SU-DHL-6 (cell line): ENCODE measurements at regions not wholly inside any gene's neighbourhood (a gene's known extent, or its start where the extent isn't known, plus 50 kb on each side); places are given as distances from the start of the nearest gene placed in this dataset.

ENCODE experiments used
- H2AFZ ChIP-seq: fragments of 200-600 bp; sonication (generic); 2 replicates; pipeline ENCODE4 v1.6.1; 2014; ENCODE audit warnings: low read depth, mild to moderate bottlenecking, moderate library complexity, mixed read lengths, antibody characterized with exemption, low read length; ENCODE audit not compliant: severe bottlenecking
- H3F3A ChIP-seq: fragments of 200-600 bp; shearing (Covaris generic); 2 replicates; pipeline ENCODE4 v1.6.0; 2016; ENCODE audit warnings: antibody characterized with exemption, mild to moderate bottlenecking; ENCODE audit not compliant: insufficient read depth
- H3K27ac ChIP-seq: fragments of 200-600 bp; sonication (generic); 2 replicates; pipeline ENCODE4 v1.5.1; 2016; ENCODE audit warnings: low read depth, mild to moderate bottlenecking, low read length, moderate library complexity, mixed read lengths
- H3K27me3 ChIP-seq: fragments of 200-600 bp; sonication (generic), shearing (Covaris generic); 2 replicates; pipeline ENCODE4 v1.6.0; 2014; ENCODE audit warnings: mild to moderate bottlenecking, low read length
- H3K36me3 ChIP-seq: fragments of 200-600 bp; sonication (generic); 2 replicates; pipeline ENCODE4 v1.6.1; 2014; ENCODE audit warnings: mild to moderate bottlenecking, low read length, mixed read lengths
- H3K4me2 ChIP-seq: fragments of 300-600, 200-600 bp; shearing (Covaris generic), sonication (generic); 2 replicates; pipeline ENCODE4 v1.6.0; 2014; ENCODE audit warnings: low read length, low read depth, mild to moderate bottlenecking; ENCODE audit not compliant: poor library complexity, severe bottlenecking
- H3K4me3 ChIP-seq: fragments of 200-600 bp; sonication (generic); 2 replicates; pipeline ENCODE4 v1.5.1; 2014; ENCODE audit warnings: antibody characterized with exemption, low read length, mild to moderate bottlenecking, mixed read lengths; ENCODE audit not compliant: insufficient read depth, poor library complexity, severe bottlenecking
- H3K79me2 ChIP-seq: fragments of 200-600 bp; sonication (generic); 2 replicates; pipeline ENCODE4 v1.6.1; 2014; ENCODE audit warnings: mild to moderate bottlenecking, low read length, moderate library complexity; ENCODE audit not compliant: insufficient read depth
- H3K9ac ChIP-seq: fragments of 200-600 bp; sonication (generic); 2 replicates; pipeline ENCODE4 v1.7.0; 2014; ENCODE audit warnings: mild to moderate bottlenecking, low read length
- H3K9me2 ChIP-seq: fragments of 200-600 bp; sonication (generic); replicated peaks from 2 replicates; pipeline ENCODE4 v1.6.1; 2014; ENCODE audit warnings: low read length; ENCODE audit not compliant: insufficient read depth
- H3K9me3 ChIP-seq: fragments of 200-600 bp; sonication (generic); 2 replicates; pipeline ENCODE4 v1.6.1; 2014; ENCODE audit warnings: low read length, mixed read lengths; ENCODE audit not compliant: insufficient read depth
- H4K20me1 ChIP-seq: fragments of 200-600 bp; sonication (generic); 2 replicates; pipeline ENCODE4 v1.6.1; 2014; ENCODE audit warnings: low read depth, mild to moderate bottlenecking, antibody characterized with exemption, low read length, moderate library complexity, mixed read lengths
- EZH2phosphoT487 ChIP-seq: fragments of 200-600 bp; sonication (generic), shearing (Covaris generic); conservative IDR thresholded peaks from 2 replicates; pipeline ENCODE4 v1.6.1; 2018; ENCODE audit warnings: mild to moderate bottlenecking, antibody characterized with exemption, low read length, moderate library complexity, mixed read lengths
- TF ChIP-seq, protein P1 (sequence below): fragments of 200-600 bp; sonication (generic); IDR thresholded peaks from one replicate; pipeline ENCODE4 v1.5.1; 2017; ENCODE audit warnings: antibody characterized with exemption, mild to moderate bottlenecking, low read length, moderate library complexity; ENCODE audit not compliant: insufficient read depth, poor library complexity, severe bottlenecking

DNA sequence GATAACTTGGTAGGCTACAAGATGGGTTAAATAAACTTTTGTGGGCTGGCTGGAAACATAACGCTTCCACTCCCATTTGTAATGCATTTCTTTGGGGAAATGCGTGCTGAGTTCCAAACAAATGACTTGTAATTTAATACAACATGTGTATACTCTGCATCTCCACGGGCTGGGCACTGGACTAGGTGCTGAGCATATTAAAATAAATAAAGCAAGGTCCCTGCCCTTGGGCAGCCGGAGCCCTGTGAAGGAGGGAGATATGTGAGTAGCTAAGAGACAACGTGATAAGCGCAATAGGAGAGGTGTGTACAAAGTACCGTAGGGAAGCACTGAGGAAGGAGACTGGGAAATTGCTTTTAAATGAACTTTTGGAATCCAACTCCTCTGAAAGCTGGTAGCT lies 147.2 kb upstream of the RBPJ start:
- H3K27me3 ChIP-seq = no peaks in the 10 kb centered on the region

DNA sequence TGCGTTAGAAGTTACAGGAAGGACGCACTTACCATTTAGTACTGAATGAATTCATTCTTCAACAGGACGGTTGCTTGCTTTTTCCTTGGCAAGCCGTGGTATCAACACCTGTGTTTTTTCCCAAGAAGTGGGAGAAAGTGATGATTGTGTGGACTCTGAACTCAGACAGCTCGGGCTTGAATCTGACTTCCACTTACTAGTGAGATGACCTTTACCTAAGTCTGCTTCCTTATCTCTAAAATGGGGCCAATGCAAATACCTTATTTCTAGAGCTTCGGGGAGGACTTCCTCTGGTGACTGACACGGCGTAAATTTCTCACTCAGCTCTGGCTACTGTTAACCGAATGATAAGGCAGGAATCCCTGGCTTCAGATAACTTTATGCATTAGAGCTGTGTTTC lies 146.8 kb upstream of the RBPJ start:
- Histone ChIP-seq H3K79me2 (no peaks in the 10 kb centered on the region), H3K27ac (no peak overlapping the region), H3K9me3 (no peaks in the 10 kb centered on the region), H3F3A (no peaks in the 10 kb centered on the region), H3K9ac (no peak overlapping the region), H3K4me2 (no peak overlapping the region), H3K4me3 (no peak overlapping the region), H4K20me1 (no peaks in the 10 kb centered on the region), H3K36me3 (no peaks in the 10 kb centered on the region), H3K9me2 (no peaks in the 10 kb centered on the region), H2AFZ (no peak overlapping the region), H3K27me3 (no peaks in the 10 kb centered on the region)
- TF ChIP-seq, protein P1, sequence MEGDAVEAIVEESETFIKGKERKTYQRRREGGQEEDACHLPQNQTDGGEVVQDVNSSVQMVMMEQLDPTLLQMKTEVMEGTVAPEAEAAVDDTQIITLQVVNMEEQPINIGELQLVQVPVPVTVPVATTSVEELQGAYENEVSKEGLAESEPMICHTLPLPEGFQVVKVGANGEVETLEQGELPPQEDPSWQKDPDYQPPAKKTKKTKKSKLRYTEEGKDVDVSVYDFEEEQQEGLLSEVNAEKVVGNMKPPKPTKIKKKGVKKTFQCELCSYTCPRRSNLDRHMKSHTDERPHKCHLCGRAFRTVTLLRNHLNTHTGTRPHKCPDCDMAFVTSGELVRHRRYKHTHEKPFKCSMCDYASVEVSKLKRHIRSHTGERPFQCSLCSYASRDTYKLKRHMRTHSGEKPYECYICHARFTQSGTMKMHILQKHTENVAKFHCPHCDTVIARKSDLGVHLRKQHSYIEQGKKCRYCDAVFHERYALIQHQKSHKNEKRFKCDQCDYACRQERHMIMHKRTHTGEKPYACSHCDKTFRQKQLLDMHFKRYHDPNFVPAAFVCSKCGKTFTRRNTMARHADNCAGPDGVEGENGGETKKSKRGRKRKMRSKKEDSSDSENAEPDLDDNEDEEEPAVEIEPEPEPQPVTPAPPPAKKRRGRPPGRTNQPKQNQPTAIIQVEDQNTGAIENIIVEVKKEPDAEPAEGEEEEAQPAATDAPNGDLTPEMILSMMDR = no peak
- TF ChIP-seq EZH2phosphoT487 = no peak

More for the DNA sequence above, 147.2 kb upstream of the RBPJ start:
- H3K9ac ChIP-seq = no peak overlapping the region
- no peaks in the 10 kb centered on the region for H3F3A ChIP-seq
- H3K9me2 ChIP-seq = no peaks in the 10 kb centered on the region
- H3K4me3 ChIP-seq = no peak overlapping the region
- no peak overlapping the region for H3K4me2 ChIP-seq
- no peaks in the 10 kb centered on the region for H3K79me2 ChIP-seq
- no peak overlapping the region for H2AFZ ChIP-seq
- no peak for TF ChIP-seq EZH2phosphoT487
- TF ChIP-seq, protein P1 = no peak
- no peaks in the 10 kb centered on the region for H3K36me3 ChIP-seq
- H3K9me3 ChIP-seq = no peaks in the 10 kb centered on the region
- H3K27ac ChIP-seq = no peak overlapping the region
- H4K20me1 ChIP-seq = no peaks in the 10 kb centered on the region

DNA sequence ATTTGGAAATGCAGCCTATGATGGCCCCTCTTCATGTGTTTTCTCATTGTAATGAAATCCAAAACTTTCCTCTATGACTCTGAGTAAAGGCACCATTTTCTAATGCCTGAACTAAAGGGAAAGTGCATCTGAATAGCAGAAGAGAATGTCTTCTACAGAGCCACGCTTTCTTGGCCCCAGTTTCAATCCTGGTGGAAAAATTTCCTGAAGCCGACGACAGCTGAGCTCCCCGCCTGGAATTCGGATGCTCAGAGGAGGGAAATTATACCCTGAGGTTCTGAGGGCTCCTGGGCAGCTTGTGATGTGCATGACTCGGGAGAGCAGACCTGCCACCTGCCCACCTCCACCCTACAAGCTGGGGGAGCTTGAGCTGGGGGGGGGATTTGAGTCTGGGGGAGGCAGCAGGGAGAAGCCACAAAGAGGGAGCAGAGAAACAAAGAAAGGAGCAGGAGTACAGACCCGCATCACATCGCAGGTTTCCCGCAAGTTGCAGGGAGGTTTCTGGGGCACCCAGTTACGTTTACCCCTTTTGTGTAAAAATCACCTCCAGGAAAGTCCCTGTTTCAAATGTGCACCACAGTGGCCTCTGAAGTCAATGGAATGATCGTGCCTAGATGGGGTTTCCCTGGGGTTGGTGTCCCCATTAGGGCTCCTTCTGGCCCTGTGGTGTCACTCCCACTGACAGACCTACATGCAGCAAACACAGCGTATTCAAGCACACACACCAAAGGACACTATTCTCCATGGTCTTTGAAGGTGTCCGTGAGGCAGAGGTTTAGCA lies 145.6 kb upstream of the RBPJ start:
- Histone ChIP-seq H3K9ac (no peak overlapping the region), H3K36me3 (no peaks in the 10 kb centered on the region), H3K4me2 (no peak overlapping the region), H3K27me3 (no peaks in the 10 kb centered on the region), H3K9me2 (no peaks in the 10 kb centered on the region), H3K79me2 (no peaks in the 10 kb centered on the region), H3K27ac (no peak overlapping the region), H4K20me1 (no peaks in the 10 kb centered on the region), H3K9me3 (no peaks in the 10 kb centered on the region), H2AFZ (no peak overlapping the region), H3F3A (no peaks in the 10 kb centered on the region), H3K4me3 (no peak overlapping the region)
- TF ChIP-seq, protein P1 = no peak
- no peak for TF ChIP-seq EZH2phosphoT487
